HCT116 (cell line): ENCODE measurements at regions not wholly inside any gene's neighbourhood (a gene's known extent, or its start where the extent isn't known, plus 50 kb on each side); places are given as distances from the start of the nearest gene placed in this dataset.

Source experiments
- ATAC-seq: fragments of 200-7000 bp; cut with Tn5 transposase; 2 replicates; pipeline ENCODE4 v1.9.1; 2020; ENCODE audit warnings: mild to moderate bottlenecking, moderate library complexity
- BruUV-seq: library from RNA; stranded (reverse); fragments of 400-500 nt; replicated peaks from 2 replicates; lab custom pipeline; 2021; lab: Mats Ljungman, UMichigan
- CTCF ChIA-PET: fragments of 300-600 bp; sonication (Branson Sonifier 250); formaldehyde crosslinking; loops from one replicate; lab custom pipeline; 2021; ENCODE audit warnings: antibody characterized with exemption; lab: Charles Lee
- POLR2A ChIA-PET: fragments of 300-600, 350-600 bp; sonication (Branson Sonifier 250); formaldehyde crosslinking; loops from one replicate; lab custom pipeline; 2021; ENCODE audit warnings: antibody characterized with exemption; lab: Charles Lee
- RAD21 ChIA-PET, 2 experiments: fragments of 300-600 bp; sonication (Branson Sonifier 250); formaldehyde crosslinking; loops; one replicate each; lab custom pipeline; 2023; ENCODE audit warnings: low total read pairs in 2 of 2; ENCODE audit not compliant: uncharacterized antibody in 2 of 2, unreplicated experiment in 2 of 2, low non-redundant PET in 1 of 2; lab: Charles Lee
- DNase-seq: peaks from one replicate; pipeline ENCODE4 v3.0.0-alpha.2; 2010; ENCODE audit warnings: low read depth, low spot score
- H2AFZ ChIP-seq: fragments of 200-600 bp; shearing (Covaris generic), sonication (generic); 2 replicates; pipeline ENCODE4 v1.6.1; 2017; ENCODE audit warnings: low read depth, mixed run types, mixed read lengths, antibody characterized with exemption, low read length; ENCODE audit not compliant: poor library complexity, severe bottlenecking
- H3K27ac ChIP-seq: 2 replicates; pipeline ENCODE4 v1.5.1; 2012; ENCODE audit warnings: low read depth, low read length
- H3K27me3 ChIP-seq: fragments of 200-600 bp; sonication (generic); 2 replicates; pipeline ENCODE4 v1.6.1; 2016; ENCODE audit warnings: mixed run types, low read length, mixed read lengths; ENCODE audit not compliant: insufficient read depth
- H3K36me3 ChIP-seq, 2 experiments: fragments of 200-500 bp in 1 of 2; fragments of 200-600 bp in 1 of 2; sonication (Bioruptor generic) in 1 of 2; sonication (generic) in 1 of 2; 2 replicates each; pipeline versions ENCODE4 v1.5.1 to v1.6.1; 2014 to 2016; ENCODE audit warnings: low read length in 2 of 2, inconsistent platforms in 1 of 2, mixed read lengths in 1 of 2, mixed run types in 1 of 2; ENCODE audit not compliant: insufficient read depth in 2 of 2, control insufficient read depth in 1 of 2
- H3K4me1 ChIP-seq, 2 experiments: fragments of 200-600 bp in 1 of 2; sonication (generic) in 1 of 2; 2 replicates each; pipeline versions ENCODE4 v1.5.1 to v1.6.1; 2012 to 2017; ENCODE audit warnings: low read length in 2 of 2, inconsistent platforms in 1 of 2, mild to moderate bottlenecking in 1 of 2, mixed read lengths in 1 of 2, mixed run types in 1 of 2, moderate library complexity in 1 of 2; ENCODE audit not compliant: insufficient read depth in 2 of 2, control insufficient read depth in 1 of 2
- H3K4me2 ChIP-seq: fragments of 200-600 bp; sonication (generic); 2 replicates; pipeline ENCODE4 v1.6.1; 2017; ENCODE audit warnings: mixed run types, low read length, mixed read lengths
- H3K4me3 ChIP-seq, 2 experiments: fragments of 200-600 bp in 1 of 2; sonication (generic) in 1 of 2; replicated peaks in 1 of 2; 2 replicates each; pipeline ENCODE4 v1.5.1; 2011 to 2016; ENCODE audit warnings: low read length in 2 of 2, control low read depth in 1 of 2, low read depth in 1 of 2, mild to moderate bottlenecking in 1 of 2, mixed read lengths in 1 of 2, mixed run types in 1 of 2
- H3K79me2 ChIP-seq: fragments of 200-600 bp; sonication (generic); 2 replicates; pipeline ENCODE4 v1.6.1; 2017; ENCODE audit warnings: mild to moderate bottlenecking, mixed run types, low read length, moderate library complexity, mixed read lengths; ENCODE audit not compliant: insufficient read depth
- H3K9ac ChIP-seq: fragments of 200-600 bp; sonication (generic); 2 replicates; pipeline ENCODE4 v1.6.1; 2016; ENCODE audit warnings: low read length, mixed read lengths
- H3K9me2 ChIP-seq: fragments of 200-600 bp; sonication (generic), shearing (Covaris generic); 2 replicates; pipeline ENCODE4 v1.6.1; 2017; ENCODE audit warnings: mixed run types, mild to moderate bottlenecking, moderate library complexity; ENCODE audit not compliant: insufficient read depth
- H3K9me3 ChIP-seq, 2 experiments: fragments of 200-500 bp in 1 of 2; fragments of 200-600 bp in 1 of 2; sonication (Bioruptor generic) in 1 of 2; sonication (generic) in 1 of 2; 2 replicates each; pipeline ENCODE4 v1.6.1; 2014 to 2017; ENCODE audit warnings: low read length in 2 of 2, mixed read lengths in 2 of 2, inconsistent platforms in 1 of 2, low read depth in 1 of 2, mild to moderate bottlenecking in 1 of 2, mixed run types in 1 of 2, moderate library complexity in 1 of 2; ENCODE audit not compliant: control insufficient read depth in 1 of 2, insufficient read depth in 1 of 2
- H4K20me1 ChIP-seq: fragments of 200-600 bp; sonication (generic), shearing (Covaris generic); 2 replicates; pipeline ENCODE4 v1.6.1; 2017; ENCODE audit warnings: mixed run types, mild to moderate bottlenecking, moderate library complexity; ENCODE audit not compliant: insufficient read depth
- CEBPB ChIP-seq: IDR thresholded peaks from 2 replicates; pipeline ENCODE4 v1.6.1; 2012; ENCODE audit warnings: low read depth
- CTCF ChIP-seq, 3 experiments: fragments of 200-600 bp in 1 of 3; sonication (generic) in 1 of 3; IDR thresholded peaks in 2 of 3; conservative IDR thresholded peaks in 1 of 3; 2 replicates each; pipeline ENCODE4 v1.5.1; 2012 to 2017; ENCODE audit warnings: low read depth in 2 of 3, low read length in 2 of 3, antibody characterized with exemption in 1 of 3, borderline replicate concordance in 1 of 3, control low read depth in 1 of 3, mild to moderate bottlenecking in 1 of 3, mixed read lengths in 1 of 3, mixed run types in 1 of 3, moderate library complexity in 1 of 3; ENCODE audit not compliant: insufficient read depth in 1 of 3
- EZH2phosphoT487 ChIP-seq: fragments of 200-600 bp; IDR thresholded peaks from 2 replicates; pipeline ENCODE4 v1.6.1; 2018; ENCODE audit warnings: antibody characterized with exemption, borderline replicate concordance
- FOSL1 ChIP-seq: IDR thresholded peaks from 2 replicates; pipeline ENCODE4 v1.6.1; 2012; ENCODE audit warnings: low read depth
- JUND ChIP-seq: IDR thresholded peaks from 2 replicates; pipeline ENCODE4 v1.6.1; 2012
- MAX ChIP-seq: IDR thresholded peaks from 2 replicates; pipeline ENCODE4 v1.6.1; 2012
- REST ChIP-seq: IDR thresholded peaks from 2 replicates; pipeline ENCODE4 v1.6.1; 2012; ENCODE audit warnings: low read depth
- SP1 ChIP-seq: IDR thresholded peaks from 2 replicates; pipeline ENCODE4 v1.6.1; 2012; ENCODE audit warnings: low read depth
- SRF ChIP-seq: IDR thresholded peaks from 2 replicates; pipeline ENCODE4 v1.6.1; 2012; ENCODE audit warnings: low read depth
- ZNF274 ChIP-seq: fragments of 200-500 bp; sonication (Bioruptor generic); IDR thresholded peaks from 2 replicates; pipeline ENCODE4 v1.6.1; 2014; ENCODE audit warnings: mild to moderate bottlenecking, low read depth, low read length, inconsistent platforms
- intact Hi-C: fragments of 100-400 bp; cut with micrococcal nuclease; formaldehyde crosslinking; loops from 2 replicates; pipeline ENCODE4 v1.10.0; 2022

GRCh38 chr7:136664537-136664936 is 203.9 kb upstream of the CHRM2 start:
- no peaks in the 10 kb centered on the region for H3K79me2 ChIP-seq
- H4K20me1 ChIP-seq, result no peaks in the 10 kb centered on the region
- no peaks in the 10 kb centered on the region for H3K4me1 ChIP-seq
- peaks cover 3 to 4% of the 10 kb centered on the region in 2 experiments; a peak in 2 of 4 replicates for H3K9me3 ChIP-seq
- H3K4me2 ChIP-seq, result no peak overlapping the region
- POLR2A ChIA-PET, result no interaction called here
- RAD21 ChIA-PET, result no interaction called here
- H3K9ac ChIP-seq, result no peak overlapping the region
- BruUV-seq, result no TSS peak
- TF ChIP-seq REST, result no peak
- no peak for TF ChIP-seq CTCF (IDR thresholded peaks at IDR 0.05 in 2 of 3, conservative IDR thresholded peaks at IDR 0.05 in 1 of 3; ENCODE audit: borderline replicate concordance in 1 of 3, insufficient read depth in 1 of 3, low read depth in 2 of 3, low read length in 2 of 3)
- TF ChIP-seq JUND, result no peak
- TF ChIP-seq FOSL1, result no peak
- no peak for TF ChIP-seq SRF
- no peak for TF ChIP-seq SP1
- TF ChIP-seq EZH2phosphoT487, result no peak
- no peak for TF ChIP-seq ZNF274
- TF ChIP-seq MAX, result no peak
- no peak for TF ChIP-seq CEBPB
- no peaks in the 10 kb centered on the region for H3K9me2 ChIP-seq
- no peak overlapping the region for H3K27ac ChIP-seq
- H2AFZ ChIP-seq, result no peak overlapping the region
- H3K4me3 ChIP-seq, result no peak overlapping the region
- ATAC-seq (no peak), DNase-seq (no peak)
- no peaks in the 10 kb centered on the region for H3K36me3 ChIP-seq
- CTCF ChIA-PET, result no interaction called here
- H3K27me3 ChIP-seq, result no peaks in the 10 kb centered on the region
- intact Hi-C loops, result no loop called here
